SH-SY5Y (cell line): ENCODE measurements at regions not wholly inside any gene's neighbourhood (a gene's known extent, or its start where the extent isn't known, plus 50 kb on each side); places are given as distances from the start of the nearest gene placed in this dataset.

Experiments used
- GATA2 ChIP-seq: IDR thresholded peaks from 2 replicates; pipeline ENCODE4 v1.6.1; 2011; ENCODE audit warnings: mild to moderate bottlenecking, low read depth, low read length
- GATA3 ChIP-seq: IDR thresholded peaks from 2 replicates; pipeline ENCODE4 v1.6.1; 2011; ENCODE audit warnings: low read depth, mild to moderate bottlenecking, low read length, moderate library complexity

GRCh38 chr18:38981389-38981788, 1415.8 kb upstream of the CELF4 start:
- TF ChIP-seq GATA2 = no peak
- TF ChIP-seq GATA3 = no peak
